ENCODE measurements at regions not wholly inside any gene's neighbourhood (a gene's known extent, or its start where the extent isn't known, plus 50 kb on each side); places are given as distances from the start of the nearest gene placed in this dataset.

DNA sequence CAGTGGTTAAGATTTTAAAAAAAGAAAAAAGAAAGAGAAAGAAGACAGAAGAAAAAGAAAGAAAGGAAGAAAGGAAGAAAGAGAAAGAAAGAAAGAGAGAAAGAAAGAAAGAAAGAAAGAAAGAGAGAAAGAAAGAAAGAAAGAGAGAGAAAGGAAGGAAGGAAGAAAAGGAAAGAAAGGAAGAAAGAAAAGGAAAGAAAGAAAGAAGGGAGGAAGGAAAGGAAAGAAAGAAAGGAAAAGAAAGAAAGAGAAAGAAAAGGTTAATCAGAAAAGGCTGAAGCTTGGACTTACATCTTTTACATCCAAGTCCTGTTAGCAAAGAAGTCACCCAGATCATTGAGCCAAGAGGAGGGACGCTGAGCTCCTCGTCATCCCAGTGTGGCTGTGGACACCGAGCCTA, 70.0 kb downstream of the IRX2 start:
- no peak overlapping the region for H3K27ac ChIP-seq (replicated peaks)
- TF ChIP-seq, protein P1, sequence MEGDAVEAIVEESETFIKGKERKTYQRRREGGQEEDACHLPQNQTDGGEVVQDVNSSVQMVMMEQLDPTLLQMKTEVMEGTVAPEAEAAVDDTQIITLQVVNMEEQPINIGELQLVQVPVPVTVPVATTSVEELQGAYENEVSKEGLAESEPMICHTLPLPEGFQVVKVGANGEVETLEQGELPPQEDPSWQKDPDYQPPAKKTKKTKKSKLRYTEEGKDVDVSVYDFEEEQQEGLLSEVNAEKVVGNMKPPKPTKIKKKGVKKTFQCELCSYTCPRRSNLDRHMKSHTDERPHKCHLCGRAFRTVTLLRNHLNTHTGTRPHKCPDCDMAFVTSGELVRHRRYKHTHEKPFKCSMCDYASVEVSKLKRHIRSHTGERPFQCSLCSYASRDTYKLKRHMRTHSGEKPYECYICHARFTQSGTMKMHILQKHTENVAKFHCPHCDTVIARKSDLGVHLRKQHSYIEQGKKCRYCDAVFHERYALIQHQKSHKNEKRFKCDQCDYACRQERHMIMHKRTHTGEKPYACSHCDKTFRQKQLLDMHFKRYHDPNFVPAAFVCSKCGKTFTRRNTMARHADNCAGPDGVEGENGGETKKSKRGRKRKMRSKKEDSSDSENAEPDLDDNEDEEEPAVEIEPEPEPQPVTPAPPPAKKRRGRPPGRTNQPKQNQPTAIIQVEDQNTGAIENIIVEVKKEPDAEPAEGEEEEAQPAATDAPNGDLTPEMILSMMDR (IDR thresholded peaks at IDR 0.05; ENCODE audit: borderline replicate concordance): no peak
- no peak for DNase-seq
- H3K4me1 ChIP-seq: no peaks in the 10 kb centered on the region
- H3K9me3 ChIP-seq (replicated peaks): peaks cover 9% of the 10 kb centered on the region
- H3K27me3 ChIP-seq (ENCODE audit: low read depth): peaks cover 50% of the 10 kb centered on the region
- no peak overlapping the region for H3K4me3 ChIP-seq
- intact Hi-C loops (cut with micrococcal nuclease): no loop called here
- H3K36me3 ChIP-seq: no peaks in the 10 kb centered on the region

DNA sequence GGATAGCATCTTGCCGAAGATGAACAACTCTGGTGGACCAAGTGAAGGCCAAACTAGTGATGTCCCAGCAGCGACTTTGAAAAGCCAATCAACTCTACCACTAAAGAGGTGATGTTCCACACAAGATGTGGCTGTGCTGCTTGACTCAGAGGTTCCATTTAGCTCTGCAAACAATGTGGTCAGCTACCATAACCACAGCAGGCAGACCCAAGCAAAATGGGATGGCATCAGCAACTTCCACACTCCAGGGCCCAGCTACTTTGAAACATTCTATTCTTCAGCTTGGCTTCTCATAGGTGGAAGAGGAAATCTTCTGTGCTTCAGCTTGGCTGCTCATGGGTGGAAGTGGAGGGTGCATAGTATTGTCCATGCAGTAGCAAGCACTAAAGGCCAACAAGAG, 70.5 kb downstream of the IRX2 start:
- TF ChIP-seq, protein P1 (IDR thresholded peaks at IDR 0.05; ENCODE audit: borderline replicate concordance): no peak
- Histone ChIP-seq H3K4me1 (no peaks in the 10 kb centered on the region), H3K9me3 (replicated peaks) (peaks cover 12% of the 10 kb centered on the region), H3K27me3 (ENCODE audit: low read depth) (peaks cover 51% of the 10 kb centered on the region), H3K36me3 (no peaks in the 10 kb centered on the region), H3K27ac (replicated peaks) (no peak overlapping the region), H3K4me3 (no peak overlapping the region)
- intact Hi-C loops (cut with micrococcal nuclease): no loop called here
- DNase-seq: no peak

DNA sequence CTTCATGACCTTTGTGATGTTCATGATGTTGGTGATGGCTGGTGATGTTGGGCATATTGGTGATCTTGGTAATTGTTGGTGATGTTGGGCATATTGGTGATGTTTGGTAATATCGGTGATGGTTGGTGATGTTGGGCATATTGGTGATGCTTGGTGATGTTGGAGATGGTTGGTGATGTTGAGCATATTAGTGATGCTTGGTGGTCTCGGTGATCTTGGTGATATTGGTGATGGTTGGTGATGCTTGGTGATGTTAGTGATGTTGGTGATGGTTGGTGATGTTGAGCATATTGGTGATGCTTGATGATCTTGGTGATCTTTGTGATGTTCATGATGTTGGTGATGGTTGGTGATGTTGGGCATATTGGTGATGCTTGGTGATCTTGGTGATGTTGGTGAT, 73.8 kb downstream of the IRX2 start:
- Histone ChIP-seq H3K4me3 (no peak overlapping the region), H3K4me1 (no peaks in the 10 kb centered on the region), H3K27ac (replicated peaks) (no peak overlapping the region), H3K36me3 (no peaks in the 10 kb centered on the region), H3K9me3 (replicated peaks) (peaks cover 12% of the 10 kb centered on the region), H3K27me3 (ENCODE audit: low read depth) (peaks cover 45% of the 10 kb centered on the region)
- no peak for DNase-seq
- TF ChIP-seq, protein P1 (IDR thresholded peaks at IDR 0.05; ENCODE audit: borderline replicate concordance): no peak
- intact Hi-C loops (cut with micrococcal nuclease): no loop called here

DNA sequence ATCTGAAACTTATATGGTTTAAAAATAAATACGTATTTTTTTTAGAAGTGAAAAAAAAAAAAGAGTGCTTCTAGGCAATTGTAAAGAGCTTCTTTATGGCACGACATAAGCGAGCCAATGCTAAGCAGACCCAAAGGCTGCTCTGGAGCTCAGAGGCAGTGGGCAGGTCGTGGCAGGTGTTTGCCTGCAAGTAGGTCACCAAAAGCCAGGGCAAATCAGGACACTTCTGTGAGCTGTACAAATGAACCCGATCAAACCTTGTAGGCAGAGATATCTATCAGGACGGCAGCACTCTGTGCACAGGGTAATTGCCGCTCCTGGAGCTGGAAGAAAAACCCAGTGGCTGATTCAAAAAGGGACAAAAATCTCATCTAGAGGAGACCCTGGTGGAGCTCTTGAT, 75.9 kb downstream of the IRX2 start:
- Histone ChIP-seq H3K4me3 (no peak overlapping the region), H3K36me3 (no peaks in the 10 kb centered on the region), H3K4me1 (no peaks in the 10 kb centered on the region), H3K27ac (replicated peaks) (no peak overlapping the region), H3K9me3 (replicated peaks) (peaks cover 12% of the 10 kb centered on the region), H3K27me3 (ENCODE audit: low read depth) (peaks cover 60% of the 10 kb centered on the region)
- DNase-seq: no peak
- intact Hi-C loops (cut with micrococcal nuclease): no loop called here
- TF ChIP-seq, protein P1 (IDR thresholded peaks at IDR 0.05; ENCODE audit: borderline replicate concordance): no peak

DNA sequence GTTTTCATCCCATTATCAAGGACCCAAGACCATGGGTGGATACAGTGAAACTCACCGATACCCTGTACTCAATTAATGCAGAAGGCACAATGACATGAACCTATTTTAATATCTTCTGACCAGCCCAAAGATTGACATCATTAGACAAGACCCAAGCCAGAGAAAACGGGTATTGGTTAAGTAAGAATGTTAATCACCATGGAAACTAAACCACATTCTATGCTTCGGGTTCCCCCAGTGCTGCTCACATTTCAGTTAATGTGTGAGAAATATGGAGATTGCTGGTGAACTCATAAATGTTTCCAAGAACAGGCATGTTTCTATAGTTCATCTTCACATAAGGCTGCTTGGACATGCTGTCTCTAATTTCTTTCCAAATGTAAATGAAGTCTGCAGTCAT, 77.0 kb downstream of the IRX2 start:
- H3K9me3 ChIP-seq (replicated peaks): peaks cover 12% of the 10 kb centered on the region

More for the DNA sequence above, 77.0 kb downstream of the IRX2 start:
- peaks cover 64% of the 10 kb centered on the region for H3K27me3 ChIP-seq (ENCODE audit: low read depth)
- no peaks in the 10 kb centered on the region for H3K36me3 ChIP-seq
- DNase-seq: no peak
- no peaks in the 10 kb centered on the region for H3K4me1 ChIP-seq
- H3K4me3 ChIP-seq: no peak overlapping the region
- intact Hi-C loops (cut with micrococcal nuclease): no loop called here
- TF ChIP-seq, protein P1 (IDR thresholded peaks at IDR 0.05; ENCODE audit: borderline replicate concordance): no peak
- H3K27ac ChIP-seq (replicated peaks): no peak overlapping the region

All from left ventricle myocardium inferior (tissue), 1 donor.